Activated CD4-positive, alpha-beta T cell treated with anti-CD3 and anti-CD28 coated beads for 36 hours (primary cell): ENCODE measurements at regions not wholly inside any gene's neighbourhood (a gene's known extent, or its start where the extent isn't known, plus 50 kb on each side); places are given as distances from the start of the nearest gene placed in this dataset.

Experiments used
- ATAC-seq: fragments of 200-7000 bp; cut with Tn5 transposase; one replicate; pipeline ENCODE4 v1.10.0; 2021; ENCODE audit warnings: mild to moderate bottlenecking, moderate library complexity
- CTCF ChIA-PET: fragments of 350-600 bp; sonication (Branson Sonifier 250); formaldehyde crosslinking; loops from one replicate; lab custom pipeline; 2021; ENCODE audit warnings: antibody characterized with exemption; lab: Charles Lee
- POLR2A ChIA-PET: fragments of 350-600 bp; sonication (Branson Sonifier 250); formaldehyde crosslinking; loops from one replicate; lab custom pipeline; 2021; ENCODE audit warnings: antibody characterized with exemption, inconsistent platforms; lab: Charles Lee
- DNase-seq: peaks from one replicate; pipeline ENCODE4 v3.0.0-alpha.2; 2020
- H3K27ac Mint-ChIP-seq: one replicate; pipeline ENCODE4 v1.8.0; 2021; ENCODE audit warnings: mixed read lengths
- H3K27me3 Mint-ChIP-seq: one replicate; pipeline ENCODE4 v1.8.0; 2021; ENCODE audit warnings: mixed read lengths
- H3K36me3 Mint-ChIP-seq: one replicate; pipeline ENCODE4 v1.8.0; 2021; ENCODE audit warnings: low read depth, mixed read lengths
- H3K4me1 Mint-ChIP-seq: one replicate; pipeline ENCODE4 v1.8.0; 2021; ENCODE audit warnings: mixed read lengths
- H3K4me3 Mint-ChIP-seq: one replicate; pipeline ENCODE4 v1.8.0; 2021; ENCODE audit warnings: mild to moderate bottlenecking, moderate library complexity, mixed read lengths
- H3K9me3 Mint-ChIP-seq: one replicate; pipeline ENCODE4 v1.8.0; 2021; ENCODE audit warnings: low read depth, mixed read lengths
- intact Hi-C, 2 experiments: fragments of 100-400 bp; cut with DNase I in 1 of 2; cut with micrococcal nuclease in 1 of 2; formaldehyde crosslinking; loops; one replicate each; pipeline versions ENCODE4 v1.14.2 to v1.15.1; 2022 to 2024; cut with DNase I, micrococcal nuclease

GRCh38 chr2:149849136-149849535 lies 261.6 kb upstream of the MMADHC start:
- intact Hi-C loops: no loop called here
- Mint-ChIP-seq H3K4me3 (no peak overlapping the region), H3K27me3 (no peaks in the 10 kb centered on the region), H3K9me3 (peaks cover 6% of the 10 kb centered on the region), H3K36me3 (peaks cover 1% of the 10 kb centered on the region), H3K27ac (no peak overlapping the region), H3K4me1 (no peaks in the 10 kb centered on the region)
- CTCF ChIA-PET: interaction anchor here (0.7 kb wide), 1 partner anchor 18 kb away, joined by 3 read pairs; no protein-coding TSS in a partner anchor
- POLR2A ChIA-PET: no interaction called here
- DNase-seq (no peak), ATAC-seq (no peak)

DNA sequence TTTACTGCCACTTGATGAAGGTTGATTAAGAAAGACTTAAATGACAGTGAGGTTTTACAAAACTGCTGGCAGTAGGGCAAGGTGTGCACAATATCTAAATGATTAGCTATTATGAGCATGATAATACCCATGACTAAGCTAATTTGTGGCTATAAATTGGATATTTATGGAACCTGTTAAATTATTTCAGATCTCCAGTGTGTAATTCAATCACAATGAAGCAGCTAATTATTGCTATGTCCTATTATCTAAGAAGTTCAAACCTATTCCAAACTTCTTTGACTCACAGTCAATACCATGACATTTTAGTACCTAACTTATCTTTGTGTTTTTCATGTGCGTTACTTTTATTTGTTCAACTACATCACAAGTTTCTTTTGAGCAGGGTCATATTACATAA lies 253.8 kb upstream of the MMADHC start:
- H3K36me3 Mint-ChIP-seq: no peaks in the 10 kb centered on the region
- no peaks in the 10 kb centered on the region for H3K27me3 Mint-ChIP-seq
- H3K4me1 Mint-ChIP-seq: no peaks in the 10 kb centered on the region
- no peak for ATAC-seq
- H3K4me3 Mint-ChIP-seq: no peak overlapping the region
- ChIA-PET CTCF (no interaction called here), POLR2A (no interaction called here)
- intact Hi-C loops: no loop called here
- DNase-seq: no peak
- H3K9me3 Mint-ChIP-seq: peaks cover 7% of the 10 kb centered on the region
- no peak overlapping the region for H3K27ac Mint-ChIP-seq

DNA sequence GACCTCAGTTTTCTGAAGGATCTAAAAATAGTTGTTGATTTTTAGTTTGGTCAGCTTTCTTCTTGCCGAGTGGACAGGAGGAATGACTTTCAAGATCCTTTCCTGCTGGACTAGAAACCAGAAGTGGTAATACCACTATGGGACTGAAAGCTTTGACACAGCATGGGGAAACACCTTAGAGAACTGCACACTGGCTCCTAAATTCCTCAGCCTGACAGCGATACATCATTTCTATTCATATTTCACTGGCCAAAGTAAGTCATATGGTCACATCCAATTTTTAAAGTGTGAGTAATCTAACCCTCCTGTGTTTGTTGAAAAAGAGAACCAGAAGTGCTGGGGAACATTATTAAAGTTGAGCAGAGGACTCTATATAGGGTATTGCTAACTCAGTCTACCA lies 244.7 kb upstream of the MMADHC start:
- peaks cover 16% of the 10 kb centered on the region for H3K9me3 Mint-ChIP-seq
- H3K27ac Mint-ChIP-seq: no peak overlapping the region
- POLR2A ChIA-PET: no interaction called here

GRCh38 chr2:149828520-149829210 lies 241.1 kb upstream of the MMADHC start:
- Mint-ChIP-seq H3K4me3 (no peak overlapping the region), H3K9me3 (peaks cover 7% of the 10 kb centered on the region), H3K27me3 (no peaks in the 10 kb centered on the region), H3K36me3 (no peaks in the 10 kb centered on the region), H3K4me1 (no peaks in the 10 kb centered on the region), H3K27ac (no peak overlapping the region)
- POLR2A ChIA-PET: no interaction called here
- CTCF ChIA-PET: interaction anchor here (1.2 kb wide), 1 partner anchor 17 kb away, joined by 3 read pairs; no protein-coding TSS in a partner anchor
- intact Hi-C loops: no loop called here
- no peak for DNase-seq
- no peak for ATAC-seq

More for the DNA sequence above, 244.7 kb upstream of the MMADHC start:
- no peaks in the 10 kb centered on the region for H3K4me1 Mint-ChIP-seq
- intact Hi-C loops: no loop called here
- no peak for DNase-seq
- no peak for ATAC-seq
- no peak overlapping the region for H3K4me3 Mint-ChIP-seq
- H3K36me3 Mint-ChIP-seq: no peaks in the 10 kb centered on the region
- CTCF ChIA-PET: no interaction called here
- no peaks in the 10 kb centered on the region for H3K27me3 Mint-ChIP-seq

DNA sequence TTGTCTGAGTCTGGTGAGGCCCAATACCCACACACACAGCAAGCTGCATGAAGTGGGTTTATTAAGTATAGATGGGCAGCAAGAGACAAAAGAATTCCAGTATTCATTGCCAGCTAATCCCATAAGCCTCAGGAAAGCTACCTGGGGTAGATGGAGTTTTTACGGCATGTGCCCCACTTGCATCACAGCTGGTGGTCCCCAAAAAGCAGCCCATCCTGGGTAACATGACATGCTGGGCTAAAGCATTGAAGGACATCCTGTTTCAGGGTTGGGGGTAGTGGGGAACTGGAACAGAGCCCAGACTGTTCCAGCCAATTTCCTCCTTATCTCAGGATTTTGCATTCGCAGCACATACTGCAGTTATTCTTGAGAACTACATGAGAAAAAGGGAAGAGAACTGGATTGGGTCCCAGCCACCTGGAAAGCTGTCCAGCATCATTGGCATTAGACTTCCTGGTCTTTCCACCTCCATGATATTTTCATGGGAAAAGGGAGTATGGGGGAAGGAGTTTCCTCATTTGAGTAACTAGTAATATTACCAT lies 240.1 kb upstream of the MMADHC start:
- Mint-ChIP-seq H3K27me3 (no peaks in the 10 kb centered on the region), H3K36me3 (no peaks in the 10 kb centered on the region), H3K4me1 (no peaks in the 10 kb centered on the region), H3K27ac (no peak overlapping the region), H3K4me3 (no peak overlapping the region), H3K9me3 (peaks cover 6% of the 10 kb centered on the region)
- ChIA-PET CTCF (no interaction called here), POLR2A (interaction anchor here (0.6 kb wide), 1 partner anchor 241 kb away, joined by 3 read pairs; no protein-coding TSS in a partner anchor)
- DNase-seq (no peak), ATAC-seq (no peak)
- intact Hi-C loops: no loop called here

- ATAC-seq (no peak), DNase-seq (no peak)
- H3K4me1 Mint-ChIP-seq: no peaks in the 10 kb centered on the region
- H3K27me3 Mint-ChIP-seq: no peaks in the 10 kb centered on the region
- POLR2A ChIA-PET: no interaction called here
- CTCF ChIA-PET: no interaction called here
- H3K4me3 Mint-ChIP-seq: no peak overlapping the region
- intact Hi-C loops: no loop called here
- no peak overlapping the region for H3K27ac Mint-ChIP-seq
- H3K9me3 Mint-ChIP-seq: peaks cover 7% of the 10 kb centered on the region
- no peaks in the 10 kb centered on the region for H3K36me3 Mint-ChIP-seq
These were observed 239.0 kb upstream of the MMADHC start for GRCh38 chr2:149826471-149827125.

DNA sequence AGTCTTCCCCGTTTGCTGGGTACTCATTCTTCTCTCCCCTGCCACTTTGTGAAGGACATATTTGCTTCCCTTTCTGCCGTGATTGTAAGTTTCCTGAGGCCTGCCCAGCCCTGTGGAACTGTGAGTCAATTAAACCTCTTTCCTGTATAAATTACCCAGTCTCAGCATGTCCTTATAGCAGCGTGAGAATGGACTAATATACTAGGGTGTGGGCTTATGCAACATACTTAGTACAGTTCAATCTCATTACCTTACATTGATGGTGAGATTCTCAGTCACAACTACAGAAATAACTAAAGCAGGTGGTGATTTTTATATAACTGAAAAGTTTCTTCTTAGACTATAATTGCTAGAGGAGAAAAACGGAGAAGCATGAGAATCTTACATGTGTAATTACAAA lies 237.9 kb upstream of the MMADHC start:
- Mint-ChIP-seq H3K36me3 (no peaks in the 10 kb centered on the region), H3K27me3 (no peaks in the 10 kb centered on the region), H3K4me1 (no peaks in the 10 kb centered on the region), H3K9me3 (peaks cover 2% of the 10 kb centered on the region), H3K27ac (no peak overlapping the region), H3K4me3 (no peak overlapping the region)
- DNase-seq (no peak), ATAC-seq (no peak)
- ChIA-PET CTCF (no interaction called here), POLR2A (no interaction called here)
- intact Hi-C loops: no loop called here

DNA sequence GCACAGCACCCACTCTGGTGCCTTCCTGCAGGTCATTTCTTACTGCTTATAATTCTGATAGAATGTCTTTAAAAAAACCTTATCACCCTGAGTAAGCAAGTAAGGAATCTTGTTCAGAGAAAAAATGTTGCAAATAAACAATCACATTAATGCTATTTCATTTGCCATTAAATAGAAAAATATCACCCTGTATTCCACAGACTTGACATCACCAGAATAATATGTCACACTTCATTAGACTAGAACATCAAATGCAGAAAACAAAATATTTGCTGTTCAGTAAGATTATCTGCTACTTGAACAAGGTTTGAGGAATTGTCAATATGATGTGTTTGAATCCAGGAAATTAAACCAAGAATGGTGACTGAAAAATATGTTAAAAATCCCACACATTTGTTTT lies 236.6 kb upstream of the MMADHC start:
- peaks cover 2% of the 10 kb centered on the region for H3K9me3 Mint-ChIP-seq
- no peak for DNase-seq
- ATAC-seq: no peak
- no peak overlapping the region for H3K27ac Mint-ChIP-seq
- intact Hi-C loops: no loop called here
- no peaks in the 10 kb centered on the region for H3K36me3 Mint-ChIP-seq
- H3K4me3 Mint-ChIP-seq: no peak overlapping the region
- CTCF ChIA-PET: no interaction called here
- POLR2A ChIA-PET: no interaction called here
- no peaks in the 10 kb centered on the region for H3K27me3 Mint-ChIP-seq
- H3K4me1 Mint-ChIP-seq: no peaks in the 10 kb centered on the region

- DNase-seq: no peak
These were observed 231.9 kb upstream of the MMADHC start for GRCh38 chr2:149819356-149819957.

DNA sequence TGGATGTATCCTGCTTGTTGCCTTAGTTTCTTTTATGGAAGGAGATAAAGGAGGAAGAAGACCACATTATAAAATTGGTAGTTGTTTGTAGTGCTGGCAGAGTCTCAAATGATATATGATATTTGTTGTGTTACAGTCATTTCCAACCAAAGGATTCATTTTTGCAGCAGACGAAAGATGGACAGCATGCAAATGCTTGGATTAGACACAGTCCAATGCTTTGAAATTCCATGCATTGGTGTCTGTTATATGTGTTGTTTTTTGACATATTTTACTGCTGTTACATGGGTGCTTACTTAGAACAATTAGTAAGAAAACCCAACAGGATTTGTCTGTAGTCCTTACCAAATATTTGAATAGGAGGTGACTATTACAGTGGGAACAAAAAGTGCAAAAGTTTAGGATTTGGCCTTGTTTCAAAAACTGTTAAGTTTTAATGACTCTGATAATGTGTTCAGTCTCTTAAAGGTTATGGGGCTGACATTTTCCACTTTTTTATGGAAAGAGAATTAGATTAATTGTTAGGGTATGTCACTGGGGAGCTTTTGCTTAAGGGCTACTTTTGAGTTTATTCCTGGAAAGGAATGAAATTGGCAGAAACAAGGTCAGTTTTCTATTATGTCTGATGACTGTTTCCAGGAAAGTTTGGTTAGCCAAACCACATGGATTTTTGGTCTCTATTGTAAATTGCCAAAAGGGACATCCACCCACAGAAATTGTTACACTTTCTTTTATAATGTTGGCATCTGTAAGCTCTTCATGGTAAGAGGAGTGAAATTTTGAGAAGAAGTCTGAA lies 229.4 kb upstream of the MMADHC start:
- Mint-ChIP-seq H3K27me3 (no peaks in the 10 kb centered on the region), H3K4me3 (no peak overlapping the region), H3K9me3 (no peaks in the 10 kb centered on the region), H3K36me3 (no peaks in the 10 kb centered on the region), H3K4me1 (no peaks in the 10 kb centered on the region), H3K27ac (no peak overlapping the region)
- intact Hi-C loops: no loop called here
- DNase-seq (no peak), ATAC-seq (no peak)
- POLR2A ChIA-PET: interaction anchor here (0.6 kb wide), 1 partner anchor 125 kb away, joined by 3 read pairs; no protein-coding TSS in a partner anchor
- CTCF ChIA-PET: no interaction called here

More at GRCh38 chr2:149819356-149819957, 231.9 kb upstream of the MMADHC start:
- Mint-ChIP-seq H3K27me3 (no peaks in the 10 kb centered on the region), H3K4me1 (no peaks in the 10 kb centered on the region), H3K9me3 (peaks cover 2% of the 10 kb centered on the region), H3K36me3 (no peaks in the 10 kb centered on the region), H3K4me3 (no peak overlapping the region), H3K27ac (no peak overlapping the region)
- intact Hi-C loops: no loop called here
- CTCF ChIA-PET: no interaction called here
- no peak for ATAC-seq
- POLR2A ChIA-PET: no interaction called here

DNA sequence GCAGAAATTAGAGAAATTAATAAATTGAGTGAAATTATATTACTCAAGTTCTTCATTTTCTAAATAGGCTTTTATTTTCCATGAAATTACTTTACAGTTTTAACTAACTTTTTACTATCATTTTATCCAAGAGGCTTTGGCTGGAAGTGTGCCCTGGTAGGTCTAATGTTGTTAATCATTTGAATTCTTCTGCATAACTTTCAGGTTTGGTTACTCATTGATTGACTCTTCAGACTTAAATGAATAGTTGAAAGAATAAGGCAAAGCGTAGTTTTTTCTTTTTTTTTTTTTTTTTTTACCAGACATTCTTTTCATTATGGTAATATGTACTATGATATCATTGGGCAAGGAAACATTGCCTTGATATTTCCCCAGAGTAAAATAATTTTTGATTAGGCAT lies 228.4 kb upstream of the MMADHC start:
- Mint-ChIP-seq H3K4me1 (no peaks in the 10 kb centered on the region), H3K9me3 (peaks cover 3% of the 10 kb centered on the region), H3K27me3 (no peaks in the 10 kb centered on the region), H3K36me3 (no peaks in the 10 kb centered on the region), H3K4me3 (no peak overlapping the region), H3K27ac (no peak overlapping the region)
- POLR2A ChIA-PET: no interaction called here
- ATAC-seq (no peak), DNase-seq (no peak)
- CTCF ChIA-PET: no interaction called here
- intact Hi-C loops: no loop called here
